Fibroblast of skin of right quadriceps (primary cell): ENCODE measurements at regions not wholly inside any gene's neighbourhood (a gene's known extent, or its start where the extent isn't known, plus 50 kb on each side); places are given as distances from the start of the nearest gene placed in this dataset.
"Not testable (repeated sequence)": the region's sequence is repeated elsewhere in the genome, so short reads cannot be mapped to it uniquely, and the experiment has no call there.

Experiments used
- DNase-seq: peaks from one replicate; pipeline ENCODE4 v3.0.0-alpha.2; 2013

DNA sequence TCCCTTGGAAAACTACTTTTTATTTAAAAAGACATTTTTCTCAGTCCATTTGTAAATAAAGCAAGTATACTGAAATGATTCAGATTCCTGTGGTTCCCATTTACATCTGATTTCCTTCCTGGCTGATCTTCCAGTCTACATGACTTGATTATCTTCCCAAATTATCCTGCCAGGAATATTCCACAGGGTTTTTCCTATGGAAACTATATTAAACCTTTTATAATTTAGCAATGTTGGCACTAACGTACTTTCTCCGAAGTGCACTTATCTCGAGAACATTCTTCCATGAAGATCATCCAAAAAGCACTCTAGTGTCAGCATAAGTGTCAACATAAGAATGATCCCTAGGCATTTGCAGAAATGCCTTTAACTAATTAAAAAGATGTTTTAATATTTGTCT, 347.7 kb upstream of the KIF2B start:
- peak; percentile 1 for DNase-seq

GRCh38 chr17:53472586-53472985, 350.1 kb upstream of the KIF2B start:
- DNase-seq: peak; percentile 23

DNA sequence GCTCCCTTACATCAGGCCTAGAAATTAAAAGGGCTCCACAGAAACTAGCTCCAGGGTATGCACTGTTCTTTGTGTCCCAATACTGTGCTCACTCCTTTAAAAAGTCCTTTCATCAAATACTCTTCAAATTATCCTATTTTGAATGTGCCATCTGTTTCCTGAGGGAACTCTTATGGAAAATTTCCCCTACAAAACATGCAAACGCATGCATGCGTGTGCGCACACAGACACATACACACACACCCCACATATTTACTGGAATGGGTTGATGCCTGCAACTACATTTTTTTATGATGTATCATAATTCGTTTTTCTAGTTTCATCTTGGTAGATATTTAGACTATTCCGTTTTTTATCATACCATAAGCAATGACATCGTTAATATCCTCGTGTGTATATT, 351.2 kb upstream of the KIF2B start:
- no peak for DNase-seq

DNA sequence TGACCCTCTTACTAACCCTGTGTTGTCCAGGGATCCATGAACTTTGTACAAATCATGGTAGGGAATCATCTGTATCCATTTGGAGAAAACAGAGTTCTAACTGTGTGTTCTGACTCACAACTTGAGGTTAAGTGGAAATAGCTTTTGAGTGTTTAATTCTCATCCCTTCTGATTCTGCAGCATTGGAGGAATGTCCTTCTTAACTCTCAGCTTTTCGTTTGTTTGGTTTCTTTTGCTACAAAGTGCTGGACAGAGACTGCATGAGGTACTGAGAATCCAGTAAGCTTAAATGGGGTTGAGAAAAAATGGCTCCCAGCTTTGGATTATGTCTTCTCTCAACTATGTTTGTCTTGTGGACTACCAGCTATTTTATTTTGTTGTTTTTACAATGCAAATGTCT, 352.1 kb upstream of the KIF2B start:
- peak; percentile 2 for DNase-seq

DNA sequence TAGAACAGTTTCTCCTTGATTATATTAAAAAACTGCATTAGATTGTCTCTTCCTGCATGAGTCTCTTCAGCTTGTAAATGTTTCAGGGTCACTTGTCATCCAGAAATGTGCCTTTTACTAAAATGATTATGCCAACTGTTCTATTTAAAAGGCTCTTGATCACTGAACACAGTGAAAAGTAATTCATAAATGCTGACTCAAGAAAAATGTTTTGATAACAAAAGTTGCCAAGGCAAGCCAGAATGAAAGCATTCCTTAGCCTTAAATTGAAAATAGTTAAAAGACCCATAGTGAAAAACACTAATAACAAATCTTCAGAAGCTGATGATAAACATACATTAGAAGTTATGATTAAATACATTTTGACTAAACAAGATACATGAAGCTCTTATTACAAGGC, 356.0 kb upstream of the KIF2B start:
- no peak for DNase-seq

DNA sequence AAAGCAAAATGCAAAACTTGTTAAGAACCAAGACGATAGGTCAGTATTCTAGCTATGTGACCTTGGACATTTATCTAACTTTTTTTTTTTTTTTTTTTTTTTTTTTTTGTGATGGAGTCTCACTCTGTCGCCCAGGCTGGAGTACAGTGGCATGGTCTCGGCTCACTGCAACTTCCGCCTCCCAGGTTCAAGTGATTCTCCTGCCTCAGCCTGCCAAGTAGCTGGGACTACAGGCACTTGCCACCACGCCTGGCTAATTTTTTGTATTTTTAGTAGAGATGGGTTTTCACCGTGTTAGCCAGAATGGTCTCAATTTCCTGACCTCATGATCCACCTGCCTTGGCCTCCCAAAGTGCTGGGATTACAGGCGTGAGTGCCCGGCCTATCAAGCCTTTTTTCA, 358.3 kb upstream of the KIF2B start:
- DNase-seq: not testable (repeated sequence)

DNA sequence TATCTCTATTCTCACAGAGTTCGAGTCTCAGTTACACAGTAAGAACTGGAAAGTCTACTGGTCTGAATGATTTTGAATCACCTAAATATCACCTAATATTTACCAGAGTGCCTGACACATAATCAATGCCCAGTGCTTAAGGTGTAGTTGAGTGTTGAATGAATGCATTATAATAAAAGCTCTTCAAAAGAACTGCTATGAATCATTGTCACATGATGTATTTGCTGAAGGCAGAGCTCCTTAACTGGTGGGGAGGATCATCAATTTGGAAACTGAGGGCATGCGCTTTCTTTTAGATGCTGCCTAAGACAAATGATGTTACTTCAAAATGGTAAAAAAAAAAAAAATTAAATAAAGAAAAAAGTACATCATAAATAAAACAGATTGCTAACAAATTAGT, 359.4 kb upstream of the KIF2B start:
- DNase-seq: no peak

- DNase-seq: peak; percentile 19
These were observed 360.3 kb upstream of the KIF2B start for GRCh38 chr17:53462393-53462811.

- not testable (repeated sequence) for DNase-seq
These were observed 366.8 kb upstream of the KIF2B start for GRCh38 chr17:53455943-53456342.

DNA sequence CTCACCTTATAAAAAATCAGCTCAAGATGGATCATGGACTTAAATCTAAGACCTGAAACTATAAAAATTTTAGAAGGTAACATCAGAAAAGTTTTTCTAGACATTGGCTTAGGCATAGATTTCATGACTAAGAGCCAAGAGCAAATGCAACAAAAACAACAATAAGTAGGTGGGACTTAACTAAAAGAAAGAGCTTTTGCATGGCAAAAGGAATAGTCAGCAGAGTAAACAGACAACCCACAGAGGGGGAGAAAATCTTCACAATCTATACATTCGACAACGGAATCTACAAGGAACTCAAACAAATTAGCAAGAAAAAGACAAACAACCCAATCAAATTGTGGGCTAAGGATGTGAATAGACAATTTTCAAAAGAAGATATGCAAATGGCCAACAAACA, 368.4 kb upstream of the KIF2B start:
- DNase-seq: no peak

DNA sequence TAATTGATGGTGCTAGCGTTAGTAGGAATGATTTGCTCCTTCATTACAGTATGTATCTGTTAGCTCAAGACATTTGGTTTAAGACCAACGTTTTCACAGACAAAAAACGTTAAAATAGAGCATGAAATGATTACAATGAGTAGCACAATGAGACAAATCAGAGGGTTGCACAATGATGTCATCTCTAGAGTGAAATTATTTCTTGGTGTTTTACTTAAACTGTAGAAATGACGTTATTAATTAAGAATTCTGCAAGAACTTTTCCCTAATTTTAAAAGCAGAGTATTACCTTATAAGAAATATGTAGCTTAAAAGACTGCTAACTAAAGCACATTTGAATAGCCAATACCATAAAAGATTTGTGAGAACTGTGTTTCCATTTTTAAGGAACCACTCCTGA, 373.4 kb upstream of the KIF2B start:
- DNase-seq: no peak

DNA sequence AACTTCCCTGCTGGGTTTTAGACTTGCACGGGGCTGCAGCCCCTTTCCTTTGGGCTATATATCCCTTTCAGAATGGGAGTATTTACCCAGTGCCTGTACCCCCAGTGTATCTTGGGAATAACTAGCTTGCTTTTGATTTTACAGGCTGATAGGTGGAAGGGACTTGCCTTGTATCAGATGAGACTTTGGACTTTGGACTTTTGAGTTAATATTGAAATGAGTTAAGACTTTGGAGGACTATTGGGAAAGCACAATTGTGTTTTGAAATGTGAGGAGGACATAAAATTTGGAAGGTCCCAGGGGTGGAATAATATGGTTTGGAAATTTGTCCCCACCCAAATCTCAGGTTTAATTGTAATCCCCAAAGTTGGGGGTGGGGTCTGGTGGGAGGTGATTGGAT, 393.8 kb upstream of the KIF2B start:
- no peak for DNase-seq

DNA sequence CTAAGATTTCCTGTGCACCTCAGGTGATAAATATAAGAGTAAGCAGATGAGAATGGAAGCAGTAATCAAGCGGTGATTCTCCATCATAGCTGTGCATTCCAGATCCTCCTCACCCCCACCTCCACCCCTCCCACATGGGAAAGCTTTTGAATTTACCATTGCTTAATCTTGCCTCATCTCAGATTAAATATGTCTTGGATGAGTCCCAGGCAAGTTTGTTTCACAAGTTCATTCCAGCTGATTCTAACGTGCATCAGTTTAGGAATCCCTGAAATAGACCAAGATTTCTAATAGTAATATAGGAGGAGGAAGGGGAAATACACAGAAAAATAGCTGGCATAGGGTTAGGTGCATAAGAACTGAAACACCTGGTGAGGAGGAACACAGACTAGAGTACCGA, 396.2 kb upstream of the KIF2B start:
- DNase-seq: peak; percentile 1

DNA sequence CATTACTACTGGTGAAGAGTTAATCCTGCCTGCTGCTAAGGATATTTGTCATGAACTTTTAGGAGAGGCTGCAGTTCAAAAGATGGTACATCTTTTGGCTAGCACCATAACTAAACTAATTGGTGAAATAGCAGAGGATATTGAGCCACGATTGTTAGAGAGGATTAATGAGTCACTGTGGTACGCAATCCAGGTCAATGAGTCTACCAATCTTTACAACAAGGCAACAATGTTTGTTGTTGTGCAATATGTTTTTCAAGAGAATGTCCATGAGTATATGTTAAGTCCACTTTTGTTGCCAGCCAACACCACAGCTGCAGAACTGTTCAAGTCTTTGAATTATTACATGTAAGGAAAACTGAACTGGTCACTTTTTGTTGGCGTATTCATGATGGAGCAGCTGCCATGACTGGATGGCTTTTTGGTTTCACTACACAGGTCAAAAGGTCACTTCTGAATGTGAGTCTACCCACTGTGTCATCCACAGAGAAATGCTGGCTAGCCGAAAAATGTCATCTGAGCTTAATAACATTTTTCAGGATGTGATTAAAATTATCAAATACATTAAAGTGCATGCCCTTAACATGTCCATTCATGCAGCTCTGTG, 402.6 kb upstream of the KIF2B start:
- DNase-seq: no peak

GRCh38 chr17:53409588-53409987, 413.1 kb upstream of the KIF2B start:
- no peak for DNase-seq

- no peak for DNase-seq
These were observed 415.8 kb upstream of the KIF2B start for GRCh38 chr17:53406907-53407306.

DNA sequence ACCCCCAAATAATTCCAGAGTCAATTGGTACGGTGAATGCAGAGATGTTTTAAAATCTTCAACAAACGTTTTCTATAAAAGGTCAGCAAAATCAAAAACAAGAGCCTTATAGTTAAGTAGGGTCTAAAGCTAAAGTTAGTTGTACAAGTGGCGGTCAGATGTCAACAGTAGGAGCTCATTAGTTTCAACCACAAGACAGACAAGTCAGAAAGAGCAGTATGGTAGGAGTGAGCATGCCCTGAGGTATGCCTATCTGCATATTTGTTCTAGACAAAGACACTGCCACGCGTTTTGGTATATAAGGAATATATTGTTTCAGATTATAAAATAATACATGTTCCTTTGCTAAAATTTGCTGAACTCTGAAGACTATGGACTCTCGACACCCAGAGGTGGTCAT, 431.5 kb upstream of the KIF2B start:
- DNase-seq: no peak

DNA sequence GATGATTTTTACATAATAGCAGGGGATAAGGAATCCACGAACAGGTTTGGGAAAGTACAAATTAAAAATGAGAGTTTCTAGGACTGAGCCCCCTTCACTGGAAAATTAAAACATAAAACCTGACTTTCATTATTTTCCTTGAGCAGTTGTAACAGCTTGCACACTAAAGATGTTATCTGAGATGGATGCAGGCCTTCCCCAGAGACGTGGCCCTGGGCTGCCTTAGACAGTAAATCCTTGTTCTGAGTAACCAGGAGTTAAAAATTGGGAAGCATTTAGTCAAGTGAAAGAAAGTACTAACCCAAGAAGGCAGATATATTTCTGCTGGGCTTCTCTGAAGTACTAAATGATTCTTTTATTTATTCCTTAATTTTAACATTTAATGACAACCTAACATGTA, 432.2 kb upstream of the KIF2B start:
- DNase-seq: no peak

DNA sequence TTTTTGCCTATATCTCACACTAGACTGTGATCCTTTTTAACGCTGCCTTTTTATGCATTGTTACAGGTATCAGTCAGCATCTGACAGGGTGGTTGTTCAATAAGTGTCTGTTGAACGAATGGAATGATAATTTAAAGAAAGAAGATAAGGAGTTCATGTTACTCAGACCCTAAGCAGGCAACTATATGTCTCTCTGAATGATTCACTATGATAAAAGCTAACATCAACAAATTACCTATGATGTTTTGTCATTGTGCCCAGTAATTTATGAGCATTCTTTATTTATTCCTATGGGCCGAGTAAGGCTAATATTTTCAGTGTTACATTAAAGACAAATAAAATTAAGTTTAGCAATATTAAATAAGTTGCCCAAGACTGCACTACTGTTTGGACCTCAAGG, 435.0 kb upstream of the KIF2B start:
- no peak for DNase-seq

DNA sequence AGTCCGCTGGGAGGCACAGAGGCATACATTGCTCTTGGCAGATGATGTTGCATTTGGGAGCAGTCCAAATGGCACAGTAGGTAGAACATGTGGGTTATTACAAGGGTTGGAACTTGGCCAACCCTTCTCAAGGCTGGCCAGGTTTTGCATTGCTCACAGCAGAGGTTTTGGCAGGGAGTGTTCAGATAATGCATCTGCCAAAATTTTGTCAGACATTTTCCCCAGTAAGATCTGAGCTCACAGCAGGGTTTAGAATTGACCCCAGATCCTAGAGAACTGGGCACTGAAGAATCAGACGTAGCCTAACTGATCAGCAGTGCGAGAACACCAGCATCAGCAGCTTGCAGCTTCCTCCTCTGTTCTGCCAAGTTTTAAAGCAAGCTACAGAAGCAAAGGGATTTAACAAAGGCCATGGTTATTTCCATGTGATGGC, 468.8 kb upstream of the KIF2B start:
- no peak for DNase-seq

DNA sequence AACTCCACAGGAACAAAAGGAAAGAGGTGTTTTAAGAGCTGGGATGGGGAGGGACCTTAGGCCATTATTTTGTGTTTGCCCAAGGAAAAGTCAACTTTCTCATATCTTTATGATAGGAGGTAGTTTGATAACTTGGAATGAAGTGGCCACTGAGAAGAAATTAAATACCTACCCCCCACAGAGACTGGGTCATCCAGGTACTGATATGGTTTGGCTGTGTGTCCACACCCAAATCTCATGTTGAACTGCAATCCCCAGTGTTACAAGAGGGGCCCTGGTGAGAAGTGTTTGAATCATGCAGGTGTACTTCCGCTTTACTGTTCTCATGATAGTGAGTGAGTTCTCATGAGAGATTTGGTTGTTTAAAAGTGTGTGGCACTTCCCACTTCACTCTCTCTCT, 477.9 kb upstream of the KIF2B start:
- DNase-seq: no peak

GRCh38 chr17:53336281-53336680, 486.4 kb upstream of the KIF2B start:
- DNase-seq: no peak

- no peak for DNase-seq
These were observed 487.3 kb upstream of the KIF2B start for GRCh38 chr17:53335443-53335842.

GRCh38 chr17:53330756-53331155, 492.0 kb upstream of the KIF2B start:
- DNase-seq: no peak

DNA sequence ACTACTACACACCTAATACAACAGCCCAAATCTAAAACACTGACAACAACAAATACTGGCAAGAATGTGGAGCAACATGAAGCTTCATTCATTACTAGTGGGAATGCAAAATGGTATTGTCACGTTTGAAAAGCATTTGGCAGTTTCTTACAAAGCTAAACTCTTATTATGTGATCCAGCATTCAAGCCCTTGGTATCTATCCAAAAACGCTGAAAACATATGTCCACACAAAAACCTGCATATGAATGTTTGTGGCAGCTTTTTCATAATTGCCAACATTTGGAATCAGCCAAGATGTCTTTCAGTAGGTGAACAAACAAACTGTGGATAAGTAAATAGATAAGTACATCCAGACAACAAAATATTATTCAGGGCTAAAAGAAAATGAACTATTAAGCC, 501.1 kb upstream of the KIF2B start:
- no peak for DNase-seq

- no peak for DNase-seq
These were observed 502.8 kb upstream of the KIF2B start for GRCh38 chr17:53319947-53320346.
